A172 (cell line): ENCODE measurements at regions not wholly inside any gene's neighbourhood (a gene's known extent, or its start where the extent isn't known, plus 50 kb on each side); places are given as distances from the start of the nearest gene placed in this dataset.
"Not testable (repeated sequence)": the region's sequence is repeated elsewhere in the genome, so short reads cannot be mapped to it uniquely, and the experiment has no call there.

Source experiments
- DNase-seq: peaks from one replicate; pipeline ENCODE4 v3.0.0-alpha.2; 2015; ENCODE audit warnings: low spot score

- no peak for DNase-seq
Measured at GRCh38 chr17:59494757-59495368, 70.5 kb upstream of the DHX40 start.

GRCh38 chr17:59496178-59496577 lies 69.2 kb upstream of the DHX40 start:
- no peak for DNase-seq

GRCh38 chr17:59498530-59499307 lies 66.7 kb upstream of the DHX40 start:
- DNase-seq: peak; percentile 31

GRCh38 chr17:59500086-59500655 lies 65.2 kb upstream of the DHX40 start:
- DNase-seq: not testable (repeated sequence)

GRCh38 chr17:59501690-59502089 lies 63.7 kb upstream of the DHX40 start:
- DNase-seq: no peak

GRCh38 chr17:59502800-59503199 lies 62.6 kb upstream of the DHX40 start:
- DNase-seq: no peak

- DNase-seq: no peak
Measured at GRCh38 chr17:59503500-59503899, 61.9 kb upstream of the DHX40 start.

GRCh38 chr17:59504821-59505220 lies 60.6 kb upstream of the DHX40 start:
- DNase-seq: no peak

DNA sequence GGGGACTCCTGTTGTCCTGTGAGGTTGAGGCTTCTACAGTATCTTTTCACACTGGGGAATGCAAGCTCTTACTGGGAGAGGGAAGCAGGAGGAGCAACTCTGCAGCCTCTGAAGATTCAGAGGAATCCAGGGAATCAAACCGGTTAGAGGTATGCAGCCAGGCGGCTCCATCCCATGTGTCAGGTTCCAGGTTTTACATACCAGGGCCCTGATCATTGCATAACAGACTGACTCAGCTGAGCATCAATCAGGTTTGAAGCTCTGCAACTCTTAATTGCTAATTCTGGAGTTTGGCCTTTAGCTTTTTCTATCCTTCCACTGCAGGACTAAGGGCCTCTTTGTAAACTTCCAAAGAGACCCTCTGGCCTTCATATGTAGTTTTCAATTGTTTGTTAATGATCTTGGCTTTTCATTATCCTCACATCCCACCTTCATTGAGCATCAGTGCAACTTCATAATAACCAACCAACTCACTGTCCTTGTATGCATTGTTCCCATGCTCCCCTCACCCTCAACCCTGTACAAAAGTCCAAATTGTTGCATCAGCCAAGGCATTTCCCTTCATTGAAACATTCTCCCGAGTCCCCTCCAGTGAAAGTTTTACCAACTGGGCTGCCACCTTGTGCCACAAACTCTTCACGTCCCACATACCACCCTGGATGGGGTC lies 59.7 kb upstream of the DHX40 start:
- peak; percentile 45 for DNase-seq

GRCh38 chr17:59506894-59507726 lies 58.3 kb upstream of the DHX40 start:
- DNase-seq: peak; percentile 86

GRCh38 chr17:59508999-59509625 lies 56.3 kb upstream of the DHX40 start:
- no peak for DNase-seq

DNA sequence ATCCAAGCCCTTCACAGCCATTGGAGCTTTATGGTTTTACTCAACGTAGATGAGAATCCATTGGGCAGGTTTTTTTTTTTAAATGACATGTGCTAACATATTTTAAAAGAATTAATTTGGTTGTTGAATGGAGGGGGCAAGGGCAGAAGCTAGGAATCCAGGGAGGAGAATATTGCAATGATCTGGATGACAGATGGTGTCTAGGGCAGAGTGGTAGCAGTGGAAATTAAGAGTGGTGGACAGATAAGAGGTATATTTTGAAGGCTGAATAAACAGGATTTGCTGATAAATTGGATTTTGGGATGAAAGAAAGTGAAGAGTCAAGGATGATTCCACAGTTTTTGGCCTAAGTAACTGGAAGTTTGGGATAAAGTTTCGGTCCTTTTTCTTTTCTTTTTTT lies 54.8 kb upstream of the DHX40 start:
- DNase-seq: no peak

- DNase-seq: no peak
Measured at GRCh38 chr17:59511726-59512125, 53.7 kb upstream of the DHX40 start.

GRCh38 chr17:59512844-59513385 lies 52.5 kb upstream of the DHX40 start:
- no peak for DNase-seq

GRCh38 chr17:59513934-59514841 lies 51.2 kb upstream of the DHX40 start:
- DNase-seq: peak; percentile 34
